Loucy (cell line): ENCODE measurements at regions not wholly inside any gene's neighbourhood (a gene's known extent, or its start where the extent isn't known, plus 50 kb on each side); places are given as distances from the start of the nearest gene placed in this dataset.

Experiments
- H2AFZ ChIP-seq: fragments of 200-600 bp; sonication (generic); 2 replicates; pipeline ENCODE4 v1.6.0; 2016; ENCODE audit warnings: antibody characterized with exemption, mild to moderate bottlenecking, low read length, moderate library complexity
- H3F3A ChIP-seq: fragments of 200-600 bp; 2 replicates; pipeline ENCODE4 v1.6.0; 2016; ENCODE audit warnings: antibody characterized with exemption, low read depth, mild to moderate bottlenecking
- H3K27me3 ChIP-seq: fragments of 200-600 bp; sonication (generic); 2 replicates; pipeline ENCODE4 v1.6.1; 2014; ENCODE audit warnings: low read length, mild to moderate bottlenecking; ENCODE audit not compliant: insufficient read depth, poor library complexity, severe bottlenecking
- H3K36me3 ChIP-seq: fragments of 200-600 bp; sonication (generic); 2 replicates; pipeline ENCODE4 v1.6.1; 2016; ENCODE audit warnings: low read length; ENCODE audit not compliant: insufficient read depth
- H3K4me1 ChIP-seq: fragments of 200-600 bp; sonication (generic); 2 replicates; pipeline ENCODE4 v1.5.1; 2014; ENCODE audit warnings: low read length, mild to moderate bottlenecking; ENCODE audit not compliant: insufficient read depth, poor library complexity, severe bottlenecking
- H3K4me2 ChIP-seq: fragments of 200-600 bp; sonication (generic); 2 replicates; pipeline ENCODE4 v1.6.0; 2014; ENCODE audit warnings: antibody characterized with exemption, low read length, low read depth, mild to moderate bottlenecking; ENCODE audit not compliant: poor library complexity, severe bottlenecking
- H3K4me3 ChIP-seq: fragments of 200-600 bp; sonication (generic); 2 replicates; pipeline ENCODE4 v1.5.1; 2014; ENCODE audit warnings: low read length, mild to moderate bottlenecking, mixed read lengths; ENCODE audit not compliant: poor library complexity, severe bottlenecking
- H3K79me2 ChIP-seq: fragments of 200-600 bp; sonication (generic); 2 replicates; pipeline ENCODE4 v1.6.1; 2014; ENCODE audit warnings: low read length; ENCODE audit not compliant: insufficient read depth
- H3K9ac ChIP-seq: fragments of 200-600 bp; sonication (generic); 2 replicates; pipeline ENCODE4 v1.6.0; 2014; ENCODE audit warnings: mild to moderate bottlenecking, low read depth, low read length, moderate library complexity; ENCODE audit not compliant: poor library complexity, severe bottlenecking
- H3K9me2 ChIP-seq: fragments of 200-600 bp; sonication (generic); replicated peaks from 2 replicates; pipeline ENCODE4 v1.6.1; 2016; ENCODE audit warnings: low read depth, low read length, mixed read lengths
- H3K9me3 ChIP-seq: fragments of 200-600 bp; sonication (generic); 2 replicates; pipeline ENCODE4 v1.6.1; 2014; ENCODE audit warnings: mild to moderate bottlenecking, antibody characterized with exemption, low read length, low read depth; ENCODE audit not compliant: insufficient read depth
- H4K20me1 ChIP-seq: fragments of 200-600 bp; sonication (generic); 2 replicates; pipeline ENCODE4 v1.6.0; 2014; ENCODE audit warnings: antibody characterized with exemption, low read length, mild to moderate bottlenecking; ENCODE audit not compliant: insufficient read depth, poor library complexity, severe bottlenecking
- EZH2phosphoT487 ChIP-seq: fragments of 200-600 bp; IDR thresholded peaks from 2 replicates; pipeline ENCODE4 v1.6.1; 2018; ENCODE audit warnings: antibody characterized with exemption, mild to moderate bottlenecking, moderate library complexity, borderline replicate concordance
- TF ChIP-seq, protein P1 (sequence below): fragments of 200-600 bp; sonication (generic); conservative IDR thresholded peaks from 2 replicates; pipeline ENCODE4 v1.5.1; 2014; ENCODE audit warnings: mild to moderate bottlenecking, antibody characterized with exemption, low read length

- no peaks in the 10 kb centered on the region for H3K79me2 ChIP-seq
- no peaks in the 10 kb centered on the region for H4K20me1 ChIP-seq
- no peaks in the 10 kb centered on the region for H3K9me2 ChIP-seq
- peak overlapping the region; percentile 55; the same call in 1 of the 2 replicates for H2AFZ ChIP-seq
- H3K27me3 ChIP-seq, result no peaks in the 10 kb centered on the region
- H3K4me3 ChIP-seq, result peak overlapping the region; percentile 31
- no peaks in the 10 kb centered on the region for H3K36me3 ChIP-seq
- H3F3A ChIP-seq, result no peaks in the 10 kb centered on the region
- H3K4me1 ChIP-seq, result peaks cover 13% of the 10 kb centered on the region
- no peak overlapping the region for H3K9ac ChIP-seq
- no peaks in the 10 kb centered on the region for H3K9me3 ChIP-seq
- TF ChIP-seq, protein P1, sequence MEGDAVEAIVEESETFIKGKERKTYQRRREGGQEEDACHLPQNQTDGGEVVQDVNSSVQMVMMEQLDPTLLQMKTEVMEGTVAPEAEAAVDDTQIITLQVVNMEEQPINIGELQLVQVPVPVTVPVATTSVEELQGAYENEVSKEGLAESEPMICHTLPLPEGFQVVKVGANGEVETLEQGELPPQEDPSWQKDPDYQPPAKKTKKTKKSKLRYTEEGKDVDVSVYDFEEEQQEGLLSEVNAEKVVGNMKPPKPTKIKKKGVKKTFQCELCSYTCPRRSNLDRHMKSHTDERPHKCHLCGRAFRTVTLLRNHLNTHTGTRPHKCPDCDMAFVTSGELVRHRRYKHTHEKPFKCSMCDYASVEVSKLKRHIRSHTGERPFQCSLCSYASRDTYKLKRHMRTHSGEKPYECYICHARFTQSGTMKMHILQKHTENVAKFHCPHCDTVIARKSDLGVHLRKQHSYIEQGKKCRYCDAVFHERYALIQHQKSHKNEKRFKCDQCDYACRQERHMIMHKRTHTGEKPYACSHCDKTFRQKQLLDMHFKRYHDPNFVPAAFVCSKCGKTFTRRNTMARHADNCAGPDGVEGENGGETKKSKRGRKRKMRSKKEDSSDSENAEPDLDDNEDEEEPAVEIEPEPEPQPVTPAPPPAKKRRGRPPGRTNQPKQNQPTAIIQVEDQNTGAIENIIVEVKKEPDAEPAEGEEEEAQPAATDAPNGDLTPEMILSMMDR, result no peak
- no peak for TF ChIP-seq EZH2phosphoT487
- peak overlapping the region; percentile 46 for H3K4me2 ChIP-seq
Observed at GRCh38 chr6:153208706-153209105, 77.6 kb upstream of the RGS17 start.

DNA sequence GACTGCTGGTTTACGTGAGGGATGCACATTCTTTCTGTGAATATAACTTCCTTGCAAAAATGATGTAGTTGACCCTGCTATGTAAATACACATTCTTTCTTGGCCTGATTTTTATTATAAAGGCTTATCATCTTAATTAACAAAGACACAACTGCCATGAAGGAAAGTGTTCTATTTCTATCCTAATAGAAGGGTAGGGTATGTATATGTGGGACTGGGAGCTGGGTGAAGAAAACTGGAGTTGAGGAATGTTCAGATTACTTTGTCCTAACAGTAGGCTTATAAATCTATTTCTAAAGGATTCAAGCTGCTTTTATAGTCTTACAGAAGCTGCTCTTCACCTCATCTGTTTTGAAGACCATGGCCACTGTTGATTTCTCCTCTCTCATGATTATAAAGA is 76.5 kb upstream of the RGS17 start:
- no peaks in the 10 kb centered on the region for H3K79me2 ChIP-seq
- TF ChIP-seq, protein P1, result no peak
- TF ChIP-seq EZH2phosphoT487, result no peak
- no peak overlapping the region for H2AFZ ChIP-seq
- H3K4me1 ChIP-seq, result peaks cover 13% of the 10 kb centered on the region
- no peaks in the 10 kb centered on the region for H3F3A ChIP-seq
- H3K9ac ChIP-seq, result no peak overlapping the region
- no peak overlapping the region for H3K4me2 ChIP-seq
- H3K9me3 ChIP-seq, result no peaks in the 10 kb centered on the region
- H4K20me1 ChIP-seq, result no peaks in the 10 kb centered on the region
- H3K9me2 ChIP-seq, result no peaks in the 10 kb centered on the region
- H3K4me3 ChIP-seq, result no peak overlapping the region
- no peaks in the 10 kb centered on the region for H3K36me3 ChIP-seq
- H3K27me3 ChIP-seq, result no peaks in the 10 kb centered on the region

- H3K36me3 ChIP-seq, result no peaks in the 10 kb centered on the region
- H3K9ac ChIP-seq, result no peak overlapping the region
- H3K79me2 ChIP-seq, result no peaks in the 10 kb centered on the region
- no peaks in the 10 kb centered on the region for H3F3A ChIP-seq
- no peaks in the 10 kb centered on the region for H3K9me2 ChIP-seq
- H4K20me1 ChIP-seq, result no peaks in the 10 kb centered on the region
- TF ChIP-seq, protein P1, result no peak
- TF ChIP-seq EZH2phosphoT487, result no peak
- H3K4me3 ChIP-seq, result no peak overlapping the region
- no peak overlapping the region for H2AFZ ChIP-seq
- peaks cover 13% of the 10 kb centered on the region for H3K4me1 ChIP-seq
- no peaks in the 10 kb centered on the region for H3K27me3 ChIP-seq
- H3K9me3 ChIP-seq, result no peaks in the 10 kb centered on the region
- no peak overlapping the region for H3K4me2 ChIP-seq
Observed at GRCh38 chr6:153207006-153207405, 75.9 kb upstream of the RGS17 start.
